ENCODE measurements at regions not wholly inside any gene's neighbourhood (a gene's known extent, or its start where the extent isn't known, plus 50 kb on each side); places are given as distances from the start of the nearest gene placed in this dataset.

DNA sequence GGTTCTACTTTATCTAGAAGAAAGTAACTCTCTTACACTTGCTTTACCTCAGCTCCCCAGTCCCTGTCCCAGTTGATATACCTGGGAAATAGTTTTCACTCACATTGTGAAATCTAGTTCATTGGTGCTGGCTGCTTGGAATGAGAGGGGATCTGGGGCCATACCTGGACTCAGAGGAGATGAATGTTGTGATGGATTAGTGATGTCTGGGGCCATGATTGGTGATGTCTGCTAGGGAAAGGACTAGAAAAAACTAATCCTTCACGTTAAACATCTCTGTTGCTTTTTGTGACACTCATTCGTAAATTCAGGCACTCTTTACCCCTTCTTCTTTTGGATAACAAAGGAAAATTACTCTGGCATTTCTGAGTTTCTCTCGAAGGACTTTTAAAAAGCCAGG is 152.4 kb downstream of the RAB11FIP2 start:
- TF ChIP-seq, protein P1, sequence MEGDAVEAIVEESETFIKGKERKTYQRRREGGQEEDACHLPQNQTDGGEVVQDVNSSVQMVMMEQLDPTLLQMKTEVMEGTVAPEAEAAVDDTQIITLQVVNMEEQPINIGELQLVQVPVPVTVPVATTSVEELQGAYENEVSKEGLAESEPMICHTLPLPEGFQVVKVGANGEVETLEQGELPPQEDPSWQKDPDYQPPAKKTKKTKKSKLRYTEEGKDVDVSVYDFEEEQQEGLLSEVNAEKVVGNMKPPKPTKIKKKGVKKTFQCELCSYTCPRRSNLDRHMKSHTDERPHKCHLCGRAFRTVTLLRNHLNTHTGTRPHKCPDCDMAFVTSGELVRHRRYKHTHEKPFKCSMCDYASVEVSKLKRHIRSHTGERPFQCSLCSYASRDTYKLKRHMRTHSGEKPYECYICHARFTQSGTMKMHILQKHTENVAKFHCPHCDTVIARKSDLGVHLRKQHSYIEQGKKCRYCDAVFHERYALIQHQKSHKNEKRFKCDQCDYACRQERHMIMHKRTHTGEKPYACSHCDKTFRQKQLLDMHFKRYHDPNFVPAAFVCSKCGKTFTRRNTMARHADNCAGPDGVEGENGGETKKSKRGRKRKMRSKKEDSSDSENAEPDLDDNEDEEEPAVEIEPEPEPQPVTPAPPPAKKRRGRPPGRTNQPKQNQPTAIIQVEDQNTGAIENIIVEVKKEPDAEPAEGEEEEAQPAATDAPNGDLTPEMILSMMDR (IDR thresholded peaks at IDR 0.05) = no peak
- TF ChIP-seq POLR2A (IDR thresholded peaks at IDR 0.05) = no peak
